AG09319 (cell line): ENCODE measurements at regions not wholly inside any gene's neighbourhood (a gene's known extent, or its start where the extent isn't known, plus 50 kb on each side); places are given as distances from the start of the nearest gene placed in this dataset.

Experiments used
- DNase-seq: peaks from one replicate; pipeline ENCODE4 v3.0.0-alpha.2; 2010; ENCODE audit warnings: low read depth; ENCODE audit errors: extremely low read depth
- CTCF ChIP-seq: IDR thresholded peaks from 2 replicates; pipeline ENCODE4 v1.5.1; 2011; ENCODE audit warnings: low read depth, mild to moderate bottlenecking, inconsistent platforms, low read length, moderate library complexity

- no peak for TF ChIP-seq CTCF
- no peak for DNase-seq
Observed at GRCh38 chr13:26816881-26817280, 56.3 kb upstream of the GPR12 start.

GRCh38 chr13:26813980-26814348 lies 53.4 kb upstream of the GPR12 start:
- no peak for TF ChIP-seq CTCF
- no peak for DNase-seq

DNA sequence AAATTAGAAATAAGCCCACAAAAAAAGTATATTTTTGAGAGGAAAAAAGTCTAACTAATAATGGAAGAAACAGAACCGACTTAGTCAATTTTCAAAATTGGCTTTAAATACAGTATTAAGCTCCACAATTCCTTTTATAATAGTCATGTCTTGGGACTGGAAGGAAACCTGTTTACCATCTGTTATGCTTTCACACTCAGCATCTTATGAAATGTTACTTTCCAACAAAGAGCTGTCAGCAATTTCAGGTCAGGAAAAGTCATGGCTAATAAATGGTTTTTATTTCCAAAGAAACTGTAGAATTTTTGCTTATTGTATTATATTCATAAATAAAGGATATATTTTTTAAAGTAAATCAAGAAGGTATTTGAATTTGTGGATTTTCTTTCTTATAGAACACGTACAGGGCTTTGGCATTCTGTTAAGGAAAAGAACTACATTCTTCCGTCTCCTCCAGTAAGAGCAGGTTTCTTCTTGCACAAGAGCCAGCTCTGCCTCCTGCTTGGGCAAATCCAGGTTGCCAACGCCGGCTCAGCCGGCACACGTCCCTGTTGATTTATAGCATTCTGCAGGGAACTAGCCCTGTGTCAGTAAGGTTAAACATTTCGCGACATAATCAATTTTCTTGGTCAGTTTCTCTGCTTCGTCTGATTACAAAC lies 52.9 kb upstream of the GPR12 start:
- no peak for TF ChIP-seq CTCF
- no peak for DNase-seq

- DNase-seq, result no peak
- TF ChIP-seq CTCF, result no peak
Observed at GRCh38 chr13:26811581-26811980, 51.0 kb upstream of the GPR12 start.
